ENCODE measurements at regions not wholly inside any gene's neighbourhood (a gene's known extent, or its start where the extent isn't known, plus 50 kb on each side); places are given as distances from the start of the nearest gene placed in this dataset.

DNA sequence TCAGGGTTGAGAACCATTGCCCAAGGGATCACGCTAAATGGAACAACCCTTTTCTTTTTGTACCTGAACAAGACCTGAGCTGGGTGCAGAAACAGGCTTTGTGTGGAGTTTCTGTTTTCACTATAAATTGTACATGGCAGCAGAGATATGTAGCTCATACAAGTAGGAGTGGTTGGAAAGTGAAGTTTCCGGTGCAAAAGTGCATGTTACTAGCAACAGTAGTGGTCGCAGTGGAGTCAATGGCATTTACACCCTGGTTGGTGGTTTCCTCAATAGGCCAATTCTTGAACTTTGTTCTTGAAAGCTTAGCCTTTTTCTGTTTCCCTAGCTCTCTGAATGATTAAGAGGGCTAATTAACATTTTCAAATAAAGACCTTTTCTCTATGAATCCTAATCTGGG, 170.7 kb downstream of the NEBL start:
- Mint-ChIP-seq H3K4me3 (no peak overlapping the region), H3K9me3 (peaks cover 4% of the 10 kb centered on the region), H3K27ac (no peak overlapping the region), H3K4me1 (no peaks in the 10 kb centered on the region), H3K36me3 (no peaks in the 10 kb centered on the region), H3K27me3 (no peaks in the 10 kb centered on the region)
- CTCF ChIA-PET = no interaction called here
- no peak for DNase-seq

DNA sequence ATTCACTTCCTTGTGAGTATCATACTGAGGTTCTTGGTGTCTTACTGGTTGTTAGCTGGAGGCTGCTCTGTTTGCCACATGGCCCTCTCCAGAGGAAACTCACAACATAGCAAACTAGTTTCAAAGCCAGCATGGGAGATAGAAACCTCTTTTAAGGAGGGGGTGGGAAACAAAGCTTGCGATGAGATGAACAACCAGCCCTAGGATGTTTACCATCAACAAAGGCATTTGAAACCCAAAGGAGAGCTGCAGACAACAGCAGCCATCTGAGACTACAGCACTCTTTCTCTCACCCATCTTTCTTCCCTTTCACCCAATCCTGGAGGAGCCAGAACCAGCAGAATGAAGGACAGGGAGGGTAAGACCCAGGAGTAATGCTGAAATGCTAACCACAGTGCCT, 182.1 kb downstream of the NEBL start:
- Mint-ChIP-seq H3K27ac (no peak overlapping the region), H3K9me3 (peaks cover 10% of the 10 kb centered on the region), H3K4me1 (no peaks in the 10 kb centered on the region), H3K27me3 (no peaks in the 10 kb centered on the region), H3K36me3 (no peaks in the 10 kb centered on the region), H3K4me3 (no peak overlapping the region)
- CTCF ChIA-PET = no interaction called here
- no peak for DNase-seq

DNA sequence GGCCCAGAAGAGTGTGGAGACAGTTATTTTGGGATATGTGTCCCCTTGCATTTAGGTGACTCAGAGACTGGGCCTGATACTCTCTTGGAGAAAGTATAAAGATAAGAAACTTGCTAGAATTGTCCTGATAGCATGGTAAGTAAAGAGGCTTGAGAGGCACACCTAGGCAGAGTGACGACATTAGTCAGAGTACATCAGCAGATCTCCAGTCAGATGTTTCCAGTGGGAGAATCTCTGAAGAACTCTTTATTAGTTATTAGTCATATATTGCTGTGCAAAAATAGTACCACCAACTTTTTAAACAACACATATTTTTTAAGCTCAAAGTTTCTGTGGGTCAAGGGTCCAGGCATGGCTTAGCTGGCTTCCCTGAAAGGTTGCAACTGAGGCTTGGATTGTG, 182.6 kb downstream of the NEBL start:
- no peak overlapping the region for H3K4me3 Mint-ChIP-seq
- no peaks in the 10 kb centered on the region for H3K4me1 Mint-ChIP-seq
- DNase-seq = no peak
- no peaks in the 10 kb centered on the region for H3K27me3 Mint-ChIP-seq
- CTCF ChIA-PET = no interaction called here
- H3K9me3 Mint-ChIP-seq = peaks cover 13% of the 10 kb centered on the region
- no peak overlapping the region for H3K27ac Mint-ChIP-seq
- H3K36me3 Mint-ChIP-seq = no peaks in the 10 kb centered on the region

DNA sequence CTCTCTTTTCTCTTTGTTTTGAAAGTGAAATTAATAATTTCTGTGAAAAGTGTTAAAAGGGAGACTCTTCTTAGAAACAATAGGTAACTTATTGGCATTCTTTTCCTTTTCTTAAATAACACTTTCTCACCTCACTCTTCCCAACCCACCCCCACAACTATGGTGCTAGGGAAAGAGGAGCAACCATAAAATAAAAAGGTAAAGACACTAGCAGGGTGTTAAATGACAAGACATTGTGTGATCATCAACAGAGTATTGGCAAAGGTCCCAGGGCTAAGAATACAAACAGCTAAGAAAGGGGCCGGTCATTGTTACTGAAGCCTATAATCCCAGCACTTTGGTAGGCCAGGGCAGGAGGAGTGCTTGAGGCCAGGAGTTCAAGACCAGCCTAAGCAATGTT, 183.7 kb downstream of the NEBL start:
- no peaks in the 10 kb centered on the region for H3K27me3 Mint-ChIP-seq

DNA sequence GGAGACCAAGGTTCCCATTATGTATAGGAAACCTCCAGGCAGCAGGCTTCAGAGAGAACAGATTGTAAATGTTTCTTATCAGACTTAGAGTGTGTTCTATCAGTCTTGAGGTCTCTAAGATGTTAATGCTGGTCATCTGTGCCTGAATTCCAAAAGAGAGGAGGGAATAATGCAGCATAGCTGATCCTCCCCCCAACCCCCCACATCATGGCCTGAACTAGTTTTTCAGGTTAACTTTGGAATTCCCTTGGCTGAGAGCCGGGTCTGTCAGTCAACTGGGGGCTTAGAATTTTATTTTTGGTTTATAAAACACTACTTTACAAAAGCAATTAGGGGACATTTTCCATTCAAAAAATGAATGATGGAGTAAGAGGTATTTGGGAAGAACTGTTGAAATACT, 184.3 kb downstream of the NEBL start:
- CTCF ChIA-PET = no interaction called here
- no peaks in the 10 kb centered on the region for H3K27me3 Mint-ChIP-seq
- H3K4me1 Mint-ChIP-seq = no peaks in the 10 kb centered on the region
- no peaks in the 10 kb centered on the region for H3K36me3 Mint-ChIP-seq
- DNase-seq = no peak
- no peak overlapping the region for H3K27ac Mint-ChIP-seq
- H3K4me3 Mint-ChIP-seq = no peak overlapping the region
- H3K9me3 Mint-ChIP-seq = peaks cover 16% of the 10 kb centered on the region

More for the DNA sequence above, 183.7 kb downstream of the NEBL start:
- H3K4me3 Mint-ChIP-seq = no peak overlapping the region
- no peak overlapping the region for H3K27ac Mint-ChIP-seq
- H3K9me3 Mint-ChIP-seq = peaks cover 13% of the 10 kb centered on the region
- DNase-seq = no peak
- CTCF ChIA-PET = no interaction called here
- H3K36me3 Mint-ChIP-seq = no peaks in the 10 kb centered on the region
- no peaks in the 10 kb centered on the region for H3K4me1 Mint-ChIP-seq

DNA sequence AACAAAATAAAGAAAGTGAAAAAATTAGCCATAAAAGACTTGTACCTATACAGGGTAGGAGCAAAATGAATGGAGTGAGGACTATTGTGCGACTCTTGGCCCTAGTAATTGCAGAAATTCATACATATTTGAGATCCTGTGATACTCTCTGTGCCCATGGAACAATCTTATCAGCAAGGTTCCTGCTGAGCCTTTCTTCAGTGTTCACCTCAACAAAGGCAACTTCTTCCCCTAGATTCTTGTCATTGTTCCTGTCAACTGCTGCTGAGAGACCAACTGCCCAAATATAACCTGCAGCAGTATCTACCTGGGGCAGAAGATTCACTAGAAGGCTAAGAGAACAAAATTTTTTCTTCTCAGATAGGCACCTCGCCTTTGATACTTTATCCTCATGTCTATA, 187.4 kb downstream of the NEBL start:
- Mint-ChIP-seq H3K36me3 (no peaks in the 10 kb centered on the region), H3K9me3 (peaks cover 20% of the 10 kb centered on the region), H3K27ac (no peak overlapping the region), H3K4me3 (no peak overlapping the region), H3K4me1 (no peaks in the 10 kb centered on the region), H3K27me3 (no peaks in the 10 kb centered on the region)
- DNase-seq = no peak
- CTCF ChIA-PET = no interaction called here

DNA sequence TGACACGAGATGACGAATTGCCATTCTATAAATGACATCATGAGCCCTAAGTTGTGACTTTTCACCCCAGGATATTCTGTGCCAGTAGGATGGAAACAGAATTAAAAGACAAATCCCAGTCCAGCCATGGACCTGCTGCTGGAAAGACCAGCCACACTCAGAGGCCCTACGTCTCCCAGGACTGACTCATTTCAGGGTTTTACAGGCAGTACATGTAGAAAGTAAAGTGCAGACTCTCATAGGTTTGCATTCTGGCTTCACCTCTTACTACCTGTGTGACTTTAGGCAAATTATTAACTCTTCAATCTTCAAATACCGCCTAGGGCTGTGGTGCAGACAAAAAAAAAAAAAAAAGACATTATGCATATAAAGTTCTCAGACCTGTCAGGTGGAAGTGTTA, 188.8 kb downstream of the NEBL start:
- Mint-ChIP-seq H3K36me3 (no peaks in the 10 kb centered on the region), H3K27me3 (no peaks in the 10 kb centered on the region), H3K27ac (no peak overlapping the region), H3K9me3 (peaks cover 25% of the 10 kb centered on the region), H3K4me3 (no peak overlapping the region), H3K4me1 (no peaks in the 10 kb centered on the region)
- CTCF ChIA-PET = no interaction called here
- no peak for DNase-seq

DNA sequence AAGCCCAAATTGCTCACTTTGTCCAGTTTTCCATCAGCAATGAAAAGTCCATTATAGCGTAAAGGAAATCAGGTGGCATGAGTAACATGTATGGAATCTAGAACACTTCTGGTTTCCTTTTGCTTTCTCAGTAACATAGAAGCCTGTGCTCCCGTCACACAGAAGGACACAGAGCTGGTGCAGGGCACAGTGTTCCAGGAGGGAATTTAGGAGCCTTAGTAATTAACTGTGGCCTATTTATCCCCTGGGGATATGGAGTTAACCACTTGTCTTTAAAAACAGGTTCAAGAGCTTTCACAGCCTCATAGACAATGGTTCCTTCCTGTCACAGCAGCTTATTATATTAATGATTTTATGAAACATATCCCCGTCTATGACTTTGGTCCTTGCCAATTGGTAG, 189.9 kb downstream of the NEBL start:
- DNase-seq = no peak
- H3K27ac Mint-ChIP-seq = no peak overlapping the region

DNA sequence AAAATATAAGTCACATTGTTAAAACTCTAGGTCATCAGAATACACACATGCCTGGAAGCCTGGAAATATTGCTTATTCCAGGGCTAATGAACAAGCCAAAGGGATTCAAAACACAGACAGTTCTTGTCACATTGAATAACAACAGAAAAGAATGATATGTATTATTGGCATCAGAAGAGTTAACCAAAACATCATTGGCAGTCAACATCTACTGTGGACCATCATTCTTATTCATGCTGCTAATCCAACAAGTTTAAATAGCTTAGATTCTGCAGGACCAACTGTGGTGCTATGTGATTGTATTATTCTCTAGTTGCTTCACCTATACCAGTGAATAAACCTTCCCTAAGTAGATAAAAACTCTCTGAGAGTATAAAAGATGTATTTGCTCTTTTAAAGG, 198.3 kb downstream of the NEBL start:
- Mint-ChIP-seq H3K4me1 (no peaks in the 10 kb centered on the region), H3K4me3 (no peak overlapping the region), H3K36me3 (no peaks in the 10 kb centered on the region), H3K9me3 (peaks cover 5% of the 10 kb centered on the region), H3K27me3 (no peaks in the 10 kb centered on the region), H3K27ac (no peak overlapping the region)
- CTCF ChIA-PET = no interaction called here
- no peak for DNase-seq

More for the DNA sequence above, 189.9 kb downstream of the NEBL start:
- no peaks in the 10 kb centered on the region for H3K36me3 Mint-ChIP-seq
- CTCF ChIA-PET = no interaction called here
- no peak overlapping the region for H3K4me3 Mint-ChIP-seq
- no peaks in the 10 kb centered on the region for H3K27me3 Mint-ChIP-seq
- H3K4me1 Mint-ChIP-seq = no peaks in the 10 kb centered on the region
- H3K9me3 Mint-ChIP-seq = peaks cover 24% of the 10 kb centered on the region

DNA sequence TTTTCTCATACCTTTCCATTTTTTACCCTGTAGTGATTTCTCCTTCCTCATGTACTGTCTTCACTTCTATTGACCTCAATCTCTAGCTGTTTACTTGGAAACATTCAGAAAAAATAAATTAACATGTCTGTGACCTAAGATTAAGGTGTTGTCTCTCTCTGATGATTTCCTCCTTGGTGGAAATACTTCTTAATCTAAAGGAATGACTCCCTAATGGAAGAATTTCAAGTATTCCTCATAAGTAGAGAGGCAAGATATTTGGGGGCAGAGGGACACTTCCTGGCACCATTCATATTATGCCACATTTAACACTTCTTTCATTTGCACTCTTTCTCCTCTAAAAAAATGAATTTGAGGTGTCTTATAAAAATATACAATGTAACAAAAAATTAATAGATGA, 202.8 kb downstream of the NEBL start:
- Mint-ChIP-seq H3K36me3 (no peaks in the 10 kb centered on the region), H3K4me3 (no peak overlapping the region), H3K9me3 (peaks cover 4% of the 10 kb centered on the region), H3K27ac (no peak overlapping the region), H3K27me3 (no peaks in the 10 kb centered on the region), H3K4me1 (no peaks in the 10 kb centered on the region)
- DNase-seq = no peak
- CTCF ChIA-PET = no interaction called here

DNA sequence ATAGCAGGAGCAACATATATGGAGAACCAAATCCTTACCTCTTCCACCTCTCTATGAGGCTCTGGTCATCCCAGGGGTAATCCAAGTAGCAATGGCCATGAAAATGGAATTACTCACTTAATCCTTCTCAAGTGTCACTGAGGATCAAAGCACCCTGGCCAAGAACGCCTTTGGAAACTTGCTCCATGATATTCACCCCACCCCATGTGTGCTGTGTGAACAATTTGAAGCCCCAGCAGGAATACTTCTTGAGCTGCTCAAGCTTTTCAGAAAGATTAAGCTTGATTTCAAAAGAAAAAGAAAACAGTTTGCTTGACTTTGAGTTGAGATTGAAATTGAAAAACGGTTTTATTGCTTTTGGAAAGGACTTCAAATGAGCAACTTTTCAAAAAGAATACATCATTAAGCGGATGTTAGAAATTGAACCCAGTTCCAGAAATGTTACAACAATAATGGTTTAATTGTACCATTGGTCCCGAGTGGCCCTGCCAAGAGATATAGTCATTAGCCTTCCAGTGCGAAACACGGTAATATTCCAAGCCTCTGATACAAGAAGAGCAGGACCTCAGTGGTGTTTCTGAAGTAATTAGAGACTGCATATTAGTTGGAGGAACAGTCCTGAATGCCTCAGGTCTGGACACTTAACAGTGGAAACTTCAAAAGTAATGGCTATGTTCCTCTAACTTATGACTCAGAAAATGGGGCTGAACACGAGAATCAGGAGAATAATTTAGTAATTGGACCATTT, 208.1 kb downstream of the NEBL start:
- no peak for DNase-seq
- Mint-ChIP-seq H3K27ac (no peak overlapping the region), H3K27me3 (no peaks in the 10 kb centered on the region), H3K4me3 (no peak overlapping the region), H3K9me3 (peaks cover 11% of the 10 kb centered on the region), H3K4me1 (no peaks in the 10 kb centered on the region), H3K36me3 (no peaks in the 10 kb centered on the region)
- CTCF ChIA-PET = no interaction called here

DNA sequence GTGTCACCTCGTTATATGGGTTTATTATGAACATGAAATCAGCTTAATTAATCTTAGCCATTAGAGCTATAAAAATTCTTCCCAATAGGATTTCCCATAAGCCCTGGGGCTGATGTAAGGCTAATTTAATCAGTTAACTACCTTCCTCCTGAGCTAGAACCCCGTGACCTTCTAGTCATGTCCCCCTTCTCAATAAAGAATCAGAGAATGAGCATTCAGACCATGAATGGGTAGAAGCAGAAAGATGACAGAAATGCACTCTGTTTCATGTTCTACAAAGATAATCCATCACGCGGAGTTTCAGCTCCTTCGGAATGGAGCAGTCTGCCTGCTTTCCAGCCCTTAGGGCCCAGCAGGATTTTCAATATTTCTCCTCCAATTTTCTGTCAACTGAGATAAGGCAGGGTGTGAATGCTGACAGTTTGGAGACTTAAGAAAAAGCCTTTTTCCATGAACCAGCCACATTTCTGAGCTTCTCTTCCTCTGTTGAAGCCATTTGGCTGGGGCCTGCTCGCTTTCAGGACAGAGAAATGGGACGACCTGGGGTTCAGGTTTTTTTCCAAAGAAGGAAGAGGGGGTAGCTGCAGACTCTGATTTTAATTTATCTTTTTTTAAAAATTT, 211.0 kb downstream of the NEBL start:
- Mint-ChIP-seq H3K27ac (no peak overlapping the region), H3K4me1 (no peaks in the 10 kb centered on the region), H3K9me3 (peaks cover 13% of the 10 kb centered on the region), H3K36me3 (no peaks in the 10 kb centered on the region), H3K27me3 (no peaks in the 10 kb centered on the region), H3K4me3 (no peak overlapping the region)
- CTCF ChIA-PET = no interaction called here
- no peak for DNase-seq

DNA sequence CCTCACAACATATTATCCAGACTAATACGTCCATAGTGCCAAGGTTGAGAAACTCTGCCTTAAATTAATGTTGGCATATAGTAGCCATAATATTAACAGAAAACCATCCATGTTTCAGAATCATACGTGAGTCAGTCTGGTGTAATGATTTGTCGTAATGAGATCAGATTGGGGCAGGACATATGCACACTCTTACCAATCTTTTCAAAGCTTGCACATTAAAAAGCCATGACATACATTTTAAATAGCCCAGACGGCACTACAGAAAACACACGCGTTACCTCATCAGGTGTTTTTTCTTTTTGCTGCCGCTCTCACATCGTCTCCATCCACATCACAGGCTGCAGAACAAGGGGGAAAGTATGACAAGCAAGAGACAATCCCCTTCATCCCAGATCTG, 211.6 kb downstream of the NEBL start:
- no peak for DNase-seq
- H3K36me3 Mint-ChIP-seq = no peaks in the 10 kb centered on the region
- peaks cover 14% of the 10 kb centered on the region for H3K9me3 Mint-ChIP-seq
- no peaks in the 10 kb centered on the region for H3K27me3 Mint-ChIP-seq
- CTCF ChIA-PET = no interaction called here
- no peak overlapping the region for H3K4me3 Mint-ChIP-seq
- H3K27ac Mint-ChIP-seq = no peak overlapping the region
- no peaks in the 10 kb centered on the region for H3K4me1 Mint-ChIP-seq

DNA sequence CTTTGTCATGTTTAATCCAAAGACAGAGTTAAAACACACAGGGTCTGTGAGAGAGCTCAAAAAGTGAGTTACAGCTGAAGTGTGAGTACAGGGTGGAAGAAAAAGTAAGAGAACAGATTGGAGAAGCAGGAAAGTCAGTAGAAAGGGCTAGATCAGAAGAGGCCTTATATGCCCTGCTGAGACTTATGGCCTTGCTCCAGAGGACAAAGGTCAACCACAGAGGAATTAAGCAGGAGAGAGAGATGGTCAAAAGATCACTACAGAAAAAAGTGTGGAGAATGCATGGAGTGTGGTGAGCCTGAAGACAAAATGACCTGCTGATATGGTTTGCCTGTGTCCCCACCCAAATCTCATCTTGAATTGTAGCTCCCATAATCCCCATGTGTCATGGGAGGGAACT, 213.8 kb downstream of the NEBL start:
- Mint-ChIP-seq H3K36me3 (no peaks in the 10 kb centered on the region), H3K9me3 (peaks cover 23% of the 10 kb centered on the region), H3K4me1 (no peaks in the 10 kb centered on the region), H3K27me3 (no peaks in the 10 kb centered on the region), H3K4me3 (no peak overlapping the region), H3K27ac (no peak overlapping the region)
- no peak for DNase-seq
- CTCF ChIA-PET = no interaction called here

DNA sequence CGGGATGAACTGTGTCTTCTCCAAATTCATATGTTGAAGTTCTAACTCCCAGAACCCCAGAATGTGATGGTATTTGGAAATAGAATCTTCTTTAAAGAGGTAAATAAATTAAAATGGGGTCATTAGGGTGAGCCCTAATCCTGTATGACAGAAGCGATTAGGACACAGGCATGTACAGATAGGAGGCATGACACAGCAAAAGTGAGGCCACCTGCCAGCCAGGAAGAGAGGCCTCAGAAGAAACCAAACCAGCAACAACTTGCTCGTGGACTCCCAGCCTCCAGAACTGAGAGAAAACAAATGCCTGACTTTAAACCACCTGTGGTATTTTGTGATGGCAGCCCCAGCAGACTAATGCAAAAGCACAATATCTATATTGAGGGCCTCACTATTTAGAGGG, 214.3 kb downstream of the NEBL start:
- no peak overlapping the region for H3K4me3 Mint-ChIP-seq
- H3K36me3 Mint-ChIP-seq = no peaks in the 10 kb centered on the region
- H3K4me1 Mint-ChIP-seq = no peaks in the 10 kb centered on the region
- CTCF ChIA-PET = no interaction called here
- no peak overlapping the region for H3K27ac Mint-ChIP-seq
- no peaks in the 10 kb centered on the region for H3K27me3 Mint-ChIP-seq
- DNase-seq = no peak
- H3K9me3 Mint-ChIP-seq = peaks cover 20% of the 10 kb centered on the region

All from activated naive CD4-positive, alpha-beta T cell treated with anti-CD3 and anti-CD28 coated beads, Interleukin-2, amount 10 ng/mL, durations not matched to agents 7 days and 5 days (primary cell).